CD8-positive, alpha-beta memory T cell (primary cell): ENCODE measurements at regions not wholly inside any gene's neighbourhood (a gene's known extent, or its start where the extent isn't known, plus 50 kb on each side); places are given as distances from the start of the nearest gene placed in this dataset.
"Not testable (repeated sequence)": the region's sequence is repeated elsewhere in the genome, so short reads cannot be mapped to it uniquely, and the experiment has no call there.

Experiments
- CTCF ChIA-PET: fragments of 350-600 bp; sonication (Branson Sonifier 250); formaldehyde crosslinking; loops from one replicate; lab custom pipeline; 2021; ENCODE audit warnings: antibody characterized with exemption; lab: Charles Lee
- POLR2A ChIA-PET: fragments of 350-600 bp; sonication (Branson Sonifier 250); formaldehyde crosslinking; loops from one replicate; lab custom pipeline; 2021; ENCODE audit warnings: antibody characterized with exemption; lab: Charles Lee
- DNase-seq, 5 donors: peaks; one replicate each; pipeline versions ENCODE4 v3.0.0 to v3.0.0-alpha.2; 2020 to 2022; ENCODE audit warnings: mixed read lengths in 1 of 5
- H3K27ac ChIP-seq: one replicate; pipeline ENCODE4 v1.7.0; 2013; ENCODE audit warnings: low read depth, mild to moderate bottlenecking, low read length, moderate library complexity
- H3K27me3 ChIP-seq: 2 replicates; pipeline ENCODE4 v1.7.0; 2013; ENCODE audit warnings: low read length, mild to moderate bottlenecking; ENCODE audit not compliant: insufficient read depth, poor library complexity, severe bottlenecking
- H3K36me3 ChIP-seq: 2 replicates; pipeline ENCODE4 v1.7.0; 2013; ENCODE audit warnings: mild to moderate bottlenecking, low read length, moderate library complexity; ENCODE audit not compliant: insufficient read depth
- H3K4me1 ChIP-seq: 2 replicates; pipeline ENCODE4 v1.7.0; 2013; ENCODE audit warnings: mild to moderate bottlenecking, low read length, moderate library complexity; ENCODE audit not compliant: insufficient read depth
- H3K4me3 ChIP-seq: 2 replicates; pipeline ENCODE4 v1.7.0; 2013; ENCODE audit warnings: mild to moderate bottlenecking, low read length
- H3K9me3 ChIP-seq: 2 replicates; pipeline ENCODE4 v1.7.0; 2013; ENCODE audit warnings: mild to moderate bottlenecking, low read length
- H3K27ac Mint-ChIP-seq, 8 donors: one replicate each; pipeline ENCODE4 v1.8.0; 2020 to 2021; ENCODE audit warnings: mixed read lengths in 8 of 8, mild to moderate bottlenecking in 6 of 8, inconsistent platforms in 3 of 8, moderate library complexity in 3 of 8
- H3K27me3 Mint-ChIP-seq, 2 donors: one replicate each; pipeline ENCODE4 v1.8.0; 2020 to 2021; ENCODE audit warnings: mixed read lengths in 2 of 2, mild to moderate bottlenecking in 1 of 2, moderate library complexity in 1 of 2
- H3K36me3 Mint-ChIP-seq, 3 donors: one replicate each; pipeline ENCODE4 v1.8.0; 2020 to 2021; ENCODE audit warnings: mixed read lengths in 3 of 3, inconsistent platforms in 1 of 3, mild to moderate bottlenecking in 1 of 3
- H3K4me1 Mint-ChIP-seq, 3 donors: one replicate each; pipeline ENCODE4 v1.8.0; 2020 to 2021; ENCODE audit warnings: mixed read lengths in 3 of 3, inconsistent platforms in 1 of 3, mild to moderate bottlenecking in 1 of 3
- H3K4me3 Mint-ChIP-seq, 7 donors: one replicate each; pipeline ENCODE4 v1.8.0; 2020 to 2021; ENCODE audit warnings: mixed read lengths in 7 of 7, mild to moderate bottlenecking in 6 of 7, moderate library complexity in 4 of 7, inconsistent platforms in 2 of 7
- H3K9me3 Mint-ChIP-seq, 5 donors: one replicate each; pipeline ENCODE4 v1.8.0; 2020 to 2022; ENCODE audit warnings: mixed read lengths in 5 of 5, mild to moderate bottlenecking in 3 of 5, moderate library complexity in 2 of 5, inconsistent platforms in 1 of 5

GRCh38 chrX:110511238-110511637 lies 152.6 kb downstream of the RTL9 start:
- Mint-ChIP-seq H3K4me3 (no peak overlapping the region), H3K36me3 (no peaks in the 10 kb centered on the region), H3K27ac (no peak overlapping the region), H3K27me3 (peaks cover 0 to 6% of the 10 kb centered on the region in 2 donors), H3K4me1 (no peaks in the 10 kb centered on the region), H3K9me3 (no peaks in the 10 kb centered on the region)
- H3K4me3 ChIP-seq: no peak overlapping the region
- CTCF ChIA-PET: no interaction called here
- H3K27me3 ChIP-seq: no peaks in the 10 kb centered on the region
- H3K36me3 ChIP-seq: no peaks in the 10 kb centered on the region
- no peaks in the 10 kb centered on the region for H3K4me1 ChIP-seq
- POLR2A ChIA-PET: no interaction called here
- no peak overlapping the region for H3K27ac ChIP-seq
- no peak for DNase-seq
- no peaks in the 10 kb centered on the region for H3K9me3 ChIP-seq

- H3K4me3 ChIP-seq: no peak overlapping the region
- H3K27me3 Mint-ChIP-seq: peaks cover 0 to 6% of the 10 kb centered on the region in 2 donors
- POLR2A ChIA-PET: no interaction called here
- no peaks in the 10 kb centered on the region for H3K36me3 ChIP-seq
- no peak overlapping the region for H3K27ac ChIP-seq
- H3K9me3 ChIP-seq: no peaks in the 10 kb centered on the region
- H3K27me3 ChIP-seq: no peaks in the 10 kb centered on the region
- H3K9me3 Mint-ChIP-seq: no peaks in the 10 kb centered on the region
- H3K4me1 ChIP-seq: no peaks in the 10 kb centered on the region
- no peak for DNase-seq
- no peak overlapping the region for H3K27ac Mint-ChIP-seq
- H3K4me3 Mint-ChIP-seq: no peak overlapping the region
- no peaks in the 10 kb centered on the region for H3K36me3 Mint-ChIP-seq
- H3K4me1 Mint-ChIP-seq: no peaks in the 10 kb centered on the region
- CTCF ChIA-PET: no interaction called here
Observed at GRCh38 chrX:110512341-110512740, 153.7 kb downstream of the RTL9 start.

GRCh38 chrX:110514509-110514908 lies 155.9 kb downstream of the RTL9 start:
- Mint-ChIP-seq H3K27me3 (peaks cover 0 to 8% of the 10 kb centered on the region in 2 donors), H3K4me1 (no peaks in the 10 kb centered on the region), H3K9me3 (no peaks in the 10 kb centered on the region), H3K4me3 (no peak overlapping the region), H3K27ac (no peak overlapping the region), H3K36me3 (no peaks in the 10 kb centered on the region)
- H3K4me3 ChIP-seq: no peak overlapping the region
- no peaks in the 10 kb centered on the region for H3K9me3 ChIP-seq
- no peak for DNase-seq
- H3K27me3 ChIP-seq: no peaks in the 10 kb centered on the region
- no peaks in the 10 kb centered on the region for H3K4me1 ChIP-seq
- H3K36me3 ChIP-seq: no peaks in the 10 kb centered on the region
- ChIA-PET CTCF (no interaction called here), POLR2A (no interaction called here)
- no peak overlapping the region for H3K27ac ChIP-seq

- no peak overlapping the region for H3K4me3 ChIP-seq
- DNase-seq: no peak
- Mint-ChIP-seq H3K4me3 (no peak overlapping the region), H3K4me1 (no peaks in the 10 kb centered on the region), H3K27ac (no peak overlapping the region), H3K9me3 (no peaks in the 10 kb centered on the region), H3K36me3 (no peaks in the 10 kb centered on the region), H3K27me3 (peaks cover 3 to 8% of the 10 kb centered on the region in 2 donors)
- ChIA-PET POLR2A (no interaction called here), CTCF (no interaction called here)
- H3K36me3 ChIP-seq: no peaks in the 10 kb centered on the region
- H3K9me3 ChIP-seq: no peaks in the 10 kb centered on the region
- H3K27me3 ChIP-seq: no peaks in the 10 kb centered on the region
- no peaks in the 10 kb centered on the region for H3K4me1 ChIP-seq
- H3K27ac ChIP-seq: no peak overlapping the region
Observed at GRCh38 chrX:110519501-110519900, 160.9 kb downstream of the RTL9 start.

GRCh38 chrX:110519906-110520452 lies 161.3 kb downstream of the RTL9 start:
- H3K27ac ChIP-seq: no peak overlapping the region
- no peaks in the 10 kb centered on the region for H3K4me1 Mint-ChIP-seq
- no peaks in the 10 kb centered on the region for H3K9me3 Mint-ChIP-seq
- H3K4me1 ChIP-seq: no peaks in the 10 kb centered on the region
- H3K9me3 ChIP-seq: no peaks in the 10 kb centered on the region
- peaks cover 3 to 8% of the 10 kb centered on the region in 2 donors for H3K27me3 Mint-ChIP-seq
- H3K4me3 ChIP-seq: no peak overlapping the region
- POLR2A ChIA-PET: no interaction called here
- no peaks in the 10 kb centered on the region for H3K36me3 Mint-ChIP-seq
- H3K36me3 ChIP-seq: no peaks in the 10 kb centered on the region
- no peak overlapping the region for H3K4me3 Mint-ChIP-seq
- no peak for DNase-seq
- no peak overlapping the region for H3K27ac Mint-ChIP-seq
- CTCF ChIA-PET: no interaction called here
- no peaks in the 10 kb centered on the region for H3K27me3 ChIP-seq

GRCh38 chrX:110520652-110521051 lies 162.0 kb downstream of the RTL9 start:
- H3K9me3 Mint-ChIP-seq, DNase-seq, H3K4me1 ChIP-seq, POLR2A ChIA-PET, H3K9me3 ChIP-seq, H3K4me3 Mint-ChIP-seq, H3K36me3 Mint-ChIP-seq, CTCF ChIA-PET, H3K27me3 ChIP-seq, H3K27ac ChIP-seq, H3K36me3 ChIP-seq, H3K27ac Mint-ChIP-seq, H3K4me1 Mint-ChIP-seq, H3K27me3 Mint-ChIP-seq, H3K4me3 ChIP-seq: not testable (repeated sequence)

GRCh38 chrX:110531873-110532580 lies 173.4 kb downstream of the RTL9 start:
- DNase-seq: no peak
- Mint-ChIP-seq H3K9me3 (no peaks in the 10 kb centered on the region), H3K27ac (no peak overlapping the region), H3K27me3 (peaks cover 0 to 5% of the 10 kb centered on the region in 2 donors), H3K4me3 (no peak overlapping the region), H3K4me1 (no peaks in the 10 kb centered on the region), H3K36me3 (no peaks in the 10 kb centered on the region)
- H3K36me3 ChIP-seq: no peaks in the 10 kb centered on the region
- no peak overlapping the region for H3K27ac ChIP-seq
- no peak overlapping the region for H3K4me3 ChIP-seq
- ChIA-PET CTCF (no interaction called here), POLR2A (no interaction called here)
- H3K4me1 ChIP-seq: no peaks in the 10 kb centered on the region
- no peaks in the 10 kb centered on the region for H3K27me3 ChIP-seq
- H3K9me3 ChIP-seq: no peaks in the 10 kb centered on the region

GRCh38 chrX:110532581-110532931 lies 173.9 kb downstream of the RTL9 start:
- Histone ChIP-seq H3K4me3 (no peak overlapping the region), H3K4me1 (no peaks in the 10 kb centered on the region), H3K36me3 (no peaks in the 10 kb centered on the region), H3K27ac (no peak overlapping the region), H3K9me3 (no peaks in the 10 kb centered on the region), H3K27me3 (no peaks in the 10 kb centered on the region)
- CTCF ChIA-PET: no interaction called here
- H3K36me3 Mint-ChIP-seq: no peaks in the 10 kb centered on the region
- H3K27me3 Mint-ChIP-seq: peaks cover 0 to 5% of the 10 kb centered on the region in 2 donors
- no peak for DNase-seq
- no peaks in the 10 kb centered on the region for H3K9me3 Mint-ChIP-seq
- POLR2A ChIA-PET: no interaction called here
- H3K4me1 Mint-ChIP-seq: no peaks in the 10 kb centered on the region
- no peak overlapping the region for H3K4me3 Mint-ChIP-seq
- no peak overlapping the region for H3K27ac Mint-ChIP-seq
